IPS-NIHi7 (cell line): ENCODE measurements at regions not wholly inside any gene's neighbourhood (a gene's known extent, or its start where the extent isn't known, plus 50 kb on each side); places are given as distances from the start of the nearest gene placed in this dataset.
A peak's percentile ranks its signal among the peaks of the same experiment; 100 is the strongest.

ENCODE experiments used
- DNase-seq: peaks from one replicate; pipeline ENCODE4 v3.0.0; 2012; ENCODE audit warnings: mixed read lengths; ENCODE audit errors: extremely low spot score

GRCh38 chr18:78693429-78693828 is 286.2 kb upstream of the SALL3 start:
- no peak for DNase-seq

DNA sequence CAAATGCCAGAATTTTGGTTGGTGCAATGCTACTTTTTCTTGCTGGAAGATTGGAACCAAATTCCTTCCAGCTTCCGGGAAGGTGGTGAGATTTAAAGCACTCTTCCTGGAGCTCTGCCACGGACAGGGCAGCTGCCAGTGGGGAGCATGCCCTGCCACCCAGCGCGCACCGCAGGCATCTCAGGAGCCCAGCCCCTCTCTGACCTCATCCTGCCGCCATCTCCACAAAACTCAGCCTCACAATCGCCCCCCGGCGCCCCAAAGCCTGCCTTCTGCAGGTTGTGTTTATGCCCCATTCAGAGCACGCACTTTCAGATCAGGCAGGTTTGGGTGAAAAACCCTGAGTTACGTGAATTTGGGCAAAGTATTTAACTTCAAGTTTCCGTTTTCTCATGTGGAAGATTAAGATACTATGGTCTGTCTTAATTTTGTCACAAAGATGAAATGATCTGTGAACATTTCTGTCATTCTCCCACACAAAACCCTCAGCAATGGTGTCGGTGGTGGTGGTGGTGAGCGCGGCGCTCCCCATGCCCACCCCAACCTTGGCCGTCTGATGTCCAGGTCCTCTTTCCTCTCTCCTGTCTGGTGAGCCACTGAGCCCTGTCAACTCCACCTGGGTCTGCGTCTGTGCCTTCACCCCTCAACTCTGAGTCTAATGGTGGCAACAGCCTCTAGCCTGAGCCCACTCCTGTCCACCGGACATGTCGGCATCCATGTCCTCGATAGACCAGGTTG is 282.8 kb upstream of the SALL3 start:
- no peak for DNase-seq

DNA sequence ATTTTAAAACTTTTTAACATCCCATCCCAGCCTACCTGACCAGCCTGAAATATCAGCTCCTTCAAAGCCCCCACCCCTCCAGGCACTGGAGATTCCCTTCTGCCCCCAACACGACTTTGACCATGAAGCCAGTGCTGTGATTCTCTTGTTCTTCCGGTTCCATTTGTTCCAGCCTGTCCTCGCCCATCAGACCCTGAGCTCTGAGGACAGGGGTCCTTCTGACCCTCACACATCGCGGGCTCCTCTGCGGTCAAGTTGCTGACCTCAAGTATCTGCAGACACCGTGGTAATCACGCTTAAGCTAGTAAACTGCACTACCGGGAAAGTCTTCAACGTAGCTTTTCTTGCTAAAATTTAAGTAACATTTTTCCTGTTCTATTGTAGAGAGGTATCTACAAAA is 282.2 kb upstream of the SALL3 start:
- no peak for DNase-seq

GRCh38 chr18:78698914-78699313 is 280.7 kb upstream of the SALL3 start:
- no peak for DNase-seq

DNA sequence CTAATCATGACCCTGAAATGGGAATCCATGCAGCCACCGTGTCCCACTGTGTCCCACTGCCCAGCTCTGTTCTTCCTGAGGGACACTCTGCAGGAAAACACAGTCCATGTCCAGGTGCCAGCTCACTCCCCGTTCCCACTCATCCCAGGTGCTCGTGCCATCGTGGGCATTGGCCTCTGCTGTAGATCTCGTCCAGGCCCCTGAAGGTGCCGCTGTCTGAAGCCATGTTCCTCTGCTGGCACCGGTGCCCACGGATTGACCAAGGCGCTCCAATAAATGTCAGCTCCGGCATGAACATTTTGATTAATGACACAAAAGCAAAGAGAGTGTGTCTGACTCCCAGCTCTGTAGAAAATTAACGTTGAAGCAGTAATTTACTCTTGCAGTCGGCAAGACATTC is 280.1 kb upstream of the SALL3 start:
- no peak for DNase-seq

DNA sequence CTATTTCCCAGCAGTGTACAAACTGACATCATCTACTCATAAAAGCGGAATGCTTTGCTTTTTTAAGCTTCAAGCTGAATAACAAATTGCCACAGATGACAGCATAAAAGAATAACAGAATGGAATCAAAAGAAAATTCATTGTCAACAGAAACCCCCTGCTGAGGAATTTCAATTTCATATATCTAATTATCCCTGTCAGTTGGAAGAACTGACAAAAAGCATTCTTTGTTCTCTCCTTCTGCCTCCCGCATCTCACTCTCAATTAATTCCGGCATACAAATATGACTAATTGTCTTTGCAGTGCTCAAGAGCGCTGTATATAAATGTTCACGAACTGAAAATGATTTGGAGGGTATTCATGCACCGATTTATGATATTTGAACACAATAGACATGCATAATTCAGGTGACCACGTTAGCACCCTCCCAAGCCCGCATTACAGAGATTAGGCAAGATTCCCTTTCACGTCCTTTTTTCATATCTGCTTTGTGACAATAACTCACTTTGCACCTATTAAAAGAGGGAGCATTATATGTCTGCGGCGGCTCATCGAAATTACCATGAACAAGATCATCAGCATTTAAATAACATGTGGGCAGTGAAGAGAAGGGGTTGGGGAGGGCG is 277.7 kb upstream of the SALL3 start:
- DNase-seq, result no peak

GRCh38 chr18:78703291-78703690 is 276.3 kb upstream of the SALL3 start:
- no peak for DNase-seq

GRCh38 chr18:78704971-78705461 is 274.6 kb upstream of the SALL3 start:
- DNase-seq, result no peak

DNA sequence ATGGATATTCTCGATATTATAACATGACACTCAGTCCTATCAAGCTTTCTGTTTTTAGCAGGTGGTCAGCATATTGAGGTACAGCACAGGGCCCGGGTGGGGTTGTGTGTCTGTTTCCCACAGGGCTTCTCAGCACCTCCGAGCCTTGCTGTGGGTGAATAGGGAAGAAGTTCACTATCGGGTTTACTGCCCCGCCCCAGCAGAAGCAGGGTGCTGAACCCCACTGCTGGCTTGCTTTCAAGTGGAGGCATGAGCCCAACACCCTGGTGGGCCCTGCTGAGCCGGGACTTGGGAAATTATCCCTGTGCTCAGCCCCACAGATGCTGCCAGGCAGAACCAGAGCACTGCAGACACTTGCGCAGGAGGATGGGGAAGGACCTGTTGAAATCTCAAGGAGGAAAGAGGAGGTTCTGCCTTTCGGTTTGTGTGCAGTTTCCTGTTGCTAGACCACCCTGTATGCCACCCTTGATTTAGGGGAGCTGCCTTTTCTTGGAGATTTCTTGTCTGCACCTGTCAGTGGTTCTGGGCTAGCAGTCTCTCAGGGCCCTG is 270.3 kb upstream of the SALL3 start:
- DNase-seq, result no peak

DNA sequence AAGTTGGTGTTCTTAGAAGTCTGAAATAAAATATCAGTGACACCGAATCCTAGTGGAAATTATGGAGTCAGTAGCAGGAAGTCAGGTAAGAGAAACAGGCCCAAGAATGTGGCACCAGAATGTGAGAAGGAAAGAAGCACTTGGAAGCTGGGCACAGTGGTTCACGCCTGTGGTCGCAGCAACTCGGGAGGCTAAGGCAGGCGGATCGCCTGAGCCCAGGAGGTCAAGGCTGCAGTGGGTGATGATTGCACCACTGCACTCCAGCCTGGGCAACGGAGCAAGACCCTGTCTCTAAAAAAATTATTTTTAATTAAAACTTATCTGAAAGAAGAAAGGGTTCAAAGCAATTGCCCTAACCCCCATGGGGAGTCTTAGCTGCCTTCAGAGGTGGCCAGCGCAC is 268.3 kb upstream of the SALL3 start:
- no peak for DNase-seq

- no peak for DNase-seq
Observed at GRCh38 chr18:78711971-78712370, 267.6 kb upstream of the SALL3 start.

DNA sequence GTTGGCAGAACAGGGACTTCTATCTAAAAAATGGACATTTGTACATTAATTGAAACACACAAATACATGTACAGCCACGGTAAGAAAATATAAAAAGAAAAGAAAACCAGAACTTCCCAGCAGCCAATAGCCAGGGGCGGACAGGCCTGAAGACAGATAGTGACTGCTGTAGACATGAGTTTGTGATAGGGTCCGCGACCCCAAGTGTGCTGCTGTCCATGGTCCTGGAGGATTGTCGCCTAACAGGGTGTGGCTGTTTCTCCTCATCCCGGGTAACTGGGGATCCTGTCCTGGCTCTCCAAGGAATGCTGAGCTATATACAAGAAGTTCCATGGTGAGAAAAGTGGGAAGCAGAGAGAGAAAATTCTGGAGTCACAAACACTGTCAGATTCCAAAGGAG is 266.5 kb upstream of the SALL3 start:
- DNase-seq, result peak; percentile 89

GRCh38 chr18:78713726-78714125 is 265.9 kb upstream of the SALL3 start:
- no peak for DNase-seq

GRCh38 chr18:78716022-78716421 is 263.6 kb upstream of the SALL3 start:
- DNase-seq, result no peak

GRCh38 chr18:78716581-78716980 is 263.0 kb upstream of the SALL3 start:
- no peak for DNase-seq

GRCh38 chr18:78717051-78717765 is 262.4 kb upstream of the SALL3 start:
- DNase-seq, result no peak

DNA sequence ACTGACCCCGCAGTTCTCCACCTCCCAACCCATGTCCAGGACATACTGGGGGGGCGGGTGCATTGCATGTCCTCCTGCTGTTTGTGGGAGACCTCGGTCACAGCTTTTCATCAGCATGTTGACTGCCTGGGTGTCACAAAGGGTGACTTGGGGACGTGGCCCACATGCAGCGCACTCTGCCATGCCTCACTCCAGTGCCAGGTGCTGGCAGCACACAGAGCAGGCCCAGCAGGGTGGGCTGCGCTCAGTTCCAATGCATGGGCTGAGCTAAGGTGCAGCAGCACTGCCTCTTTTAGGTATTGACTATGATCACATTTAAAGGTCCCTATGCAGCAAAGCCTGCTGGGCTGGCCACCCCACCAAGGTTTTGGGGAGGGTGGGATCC is 261.9 kb upstream of the SALL3 start:
- no peak for DNase-seq

- no peak for DNase-seq
Observed at GRCh38 chr18:78719821-78720220, 259.8 kb upstream of the SALL3 start.

DNA sequence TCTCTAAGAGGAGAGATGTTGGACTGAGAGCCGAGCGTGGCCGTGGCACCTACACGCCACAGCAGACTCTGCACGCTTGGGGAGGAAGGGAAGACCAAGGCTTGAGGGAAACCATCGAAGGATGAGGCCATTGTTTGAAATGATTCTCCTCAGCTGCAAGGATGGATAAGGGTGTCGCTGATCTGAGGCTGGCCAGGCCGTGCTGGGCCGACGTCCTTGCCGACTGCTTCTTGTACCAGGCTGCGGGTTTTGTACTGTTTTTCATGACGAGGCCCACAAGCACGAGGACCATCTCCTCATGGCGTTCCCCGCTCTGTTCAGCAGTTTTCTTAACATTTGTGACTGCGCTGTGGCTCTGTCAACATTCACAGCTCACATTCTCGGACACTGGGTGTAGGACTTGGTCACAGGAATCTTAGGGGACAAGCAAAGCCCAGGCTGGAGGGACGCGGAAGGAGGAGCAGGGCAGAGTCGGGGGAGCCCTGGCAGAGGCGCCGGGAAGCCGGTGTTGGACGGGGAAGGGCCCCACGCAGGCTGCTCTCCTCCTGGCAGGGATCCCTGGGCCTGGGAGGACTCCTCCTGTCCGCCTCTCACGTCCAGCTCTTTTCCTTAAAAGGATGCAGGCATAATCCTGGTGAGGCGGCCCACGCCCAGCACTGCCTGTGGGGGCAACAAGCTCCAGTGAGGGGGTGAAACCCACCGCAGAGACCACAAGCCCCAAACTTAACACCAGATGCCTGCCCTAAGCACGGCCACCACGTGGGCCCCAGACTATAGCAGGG is 259.0 kb upstream of the SALL3 start:
- no peak for DNase-seq

DNA sequence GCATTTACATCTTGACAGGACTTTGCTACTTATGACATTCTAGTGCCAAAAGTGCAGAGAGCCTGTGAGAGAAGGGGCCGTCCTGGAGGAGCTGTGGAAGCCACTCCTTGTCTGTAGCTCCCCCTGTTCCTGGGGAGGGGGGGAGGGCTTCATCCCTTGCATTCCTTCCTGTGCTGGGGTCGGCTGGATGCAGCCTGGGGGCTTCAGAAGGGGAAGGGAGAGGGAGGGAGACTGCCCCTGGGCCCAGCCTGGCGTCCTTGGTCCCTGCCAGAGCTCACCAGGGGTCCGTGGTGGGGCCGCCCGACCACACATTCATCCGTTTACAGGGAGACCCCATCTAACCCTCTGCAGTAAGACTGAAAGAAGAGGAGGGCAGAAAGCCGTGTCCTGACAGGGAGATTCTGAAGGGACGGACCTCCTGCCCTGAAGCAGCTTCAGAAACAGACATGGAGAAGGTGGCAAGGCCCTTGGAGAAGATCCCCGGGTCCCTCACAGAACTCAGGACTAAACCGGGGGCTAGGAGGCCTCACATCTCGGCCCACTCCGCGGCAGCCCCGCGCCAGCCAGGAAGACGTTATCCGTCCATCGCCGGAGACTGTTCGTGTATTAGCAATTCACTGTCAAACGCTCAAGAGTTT is 258.3 kb upstream of the SALL3 start:
- DNase-seq, result peak; percentile 53

DNA sequence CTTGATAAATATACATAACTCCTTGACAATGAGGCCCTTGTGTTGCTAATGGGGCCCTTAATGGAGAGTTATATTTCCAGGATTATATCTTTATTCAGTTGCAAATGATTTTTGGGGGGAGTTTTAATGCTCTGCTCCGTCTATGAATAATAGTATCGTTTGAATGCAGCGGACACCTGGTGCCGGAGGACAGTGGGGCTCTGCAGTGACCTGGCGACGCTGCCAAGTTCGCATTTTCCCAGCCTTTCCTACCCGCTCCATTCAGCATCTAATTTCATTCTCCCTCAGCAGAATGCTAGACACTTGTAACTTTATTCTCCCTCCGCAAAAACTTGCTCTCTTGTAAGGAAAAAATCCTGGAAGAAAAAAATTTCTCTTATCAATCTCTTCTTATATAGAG is 257.6 kb upstream of the SALL3 start:
- no peak for DNase-seq
